GM19463 (cell line): ENCODE measurements at regions not wholly inside any gene's neighbourhood (a gene's known extent, or its start where the extent isn't known, plus 50 kb on each side); places are given as distances from the start of the nearest gene placed in this dataset.
"Not testable (repeated sequence)": the region's sequence is repeated elsewhere in the genome, so short reads cannot be mapped to it uniquely, and the experiment has no call there.

Source experiments
- ATAC-seq: cut with Tn5 transposase; IDR thresholded peaks from one replicate; pipeline ENCODE4 v1.9.1; 2021; ENCODE audit warnings: mild to moderate bottlenecking, moderate library complexity; ENCODE audit not compliant: unreplicated experiment

DNA sequence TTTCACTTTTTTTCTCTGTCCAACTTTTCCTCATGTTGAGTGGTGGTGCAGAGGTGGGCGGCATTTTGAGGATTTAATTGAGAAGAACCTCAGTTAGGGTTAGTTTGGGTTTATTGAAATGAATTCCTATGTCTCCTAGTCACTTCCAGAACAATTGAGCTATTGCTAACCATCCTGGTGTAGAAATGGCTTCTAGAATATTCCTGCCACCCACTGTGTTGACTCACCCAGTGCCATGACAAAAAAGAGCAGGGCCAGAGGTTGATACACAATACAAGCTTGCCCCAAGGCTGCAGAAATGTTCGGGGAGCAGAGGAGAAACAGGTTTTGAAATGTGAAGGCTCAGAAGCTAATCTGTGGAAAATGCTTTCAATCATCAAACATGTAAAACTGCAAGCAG, 167.1 kb upstream of the TRIB2 start:
- no peak for ATAC-seq

DNA sequence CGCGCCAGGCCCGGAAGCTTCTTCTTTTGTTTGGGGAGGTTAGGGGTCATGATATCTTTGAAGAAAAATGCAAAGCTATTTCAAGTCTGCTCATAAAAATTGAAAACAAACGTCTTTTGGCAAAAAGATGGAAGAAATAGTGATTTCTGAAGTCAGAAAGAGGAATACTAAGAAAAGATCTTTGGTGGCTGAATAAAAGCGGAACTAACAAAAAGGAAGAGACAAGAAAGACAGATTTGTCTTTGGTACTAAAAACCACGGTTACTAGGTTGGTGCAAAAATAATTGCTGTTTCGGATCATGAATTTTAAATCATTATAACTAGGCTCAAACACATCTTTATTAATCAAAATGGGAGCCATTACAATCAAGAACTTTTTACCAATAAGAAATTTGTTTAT, 164.6 kb upstream of the TRIB2 start:
- ATAC-seq, result no peak

DNA sequence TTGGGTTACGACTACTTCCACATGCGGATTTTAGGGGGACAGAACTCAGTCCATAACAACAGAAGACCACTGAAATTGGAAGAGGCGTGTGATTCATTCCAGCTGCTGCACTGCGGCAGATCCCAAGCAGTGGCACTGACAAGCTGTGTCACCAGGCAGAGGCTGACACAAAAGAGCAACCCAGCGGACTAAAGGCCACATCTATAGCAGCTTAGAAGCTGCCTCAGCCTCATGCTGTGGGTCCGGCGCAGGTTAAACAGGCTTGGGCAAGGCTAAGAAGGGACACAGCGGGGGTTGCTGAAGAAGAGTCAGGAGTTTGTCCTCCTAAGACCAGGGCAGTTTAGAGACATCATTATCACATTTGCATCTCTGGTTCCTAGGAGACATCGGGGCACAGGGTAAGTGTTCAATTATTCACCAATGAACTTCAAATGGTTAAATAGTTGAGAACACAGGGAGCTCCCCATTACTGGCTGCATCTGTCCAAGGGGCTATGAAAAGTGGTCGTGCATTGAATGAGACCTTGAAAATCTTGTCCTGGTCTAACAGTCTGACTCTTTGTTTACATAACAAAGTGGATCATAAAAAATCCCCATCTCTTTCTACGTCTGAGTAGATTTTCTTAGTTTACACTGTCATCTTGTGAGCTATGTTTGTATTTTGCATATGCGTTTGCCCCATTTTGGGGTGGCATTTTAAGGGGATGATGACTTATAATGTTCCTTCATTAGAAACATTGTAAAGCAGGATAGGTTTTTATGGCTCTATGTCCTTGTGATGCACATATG, 162.3 kb upstream of the TRIB2 start:
- no peak for ATAC-seq

DNA sequence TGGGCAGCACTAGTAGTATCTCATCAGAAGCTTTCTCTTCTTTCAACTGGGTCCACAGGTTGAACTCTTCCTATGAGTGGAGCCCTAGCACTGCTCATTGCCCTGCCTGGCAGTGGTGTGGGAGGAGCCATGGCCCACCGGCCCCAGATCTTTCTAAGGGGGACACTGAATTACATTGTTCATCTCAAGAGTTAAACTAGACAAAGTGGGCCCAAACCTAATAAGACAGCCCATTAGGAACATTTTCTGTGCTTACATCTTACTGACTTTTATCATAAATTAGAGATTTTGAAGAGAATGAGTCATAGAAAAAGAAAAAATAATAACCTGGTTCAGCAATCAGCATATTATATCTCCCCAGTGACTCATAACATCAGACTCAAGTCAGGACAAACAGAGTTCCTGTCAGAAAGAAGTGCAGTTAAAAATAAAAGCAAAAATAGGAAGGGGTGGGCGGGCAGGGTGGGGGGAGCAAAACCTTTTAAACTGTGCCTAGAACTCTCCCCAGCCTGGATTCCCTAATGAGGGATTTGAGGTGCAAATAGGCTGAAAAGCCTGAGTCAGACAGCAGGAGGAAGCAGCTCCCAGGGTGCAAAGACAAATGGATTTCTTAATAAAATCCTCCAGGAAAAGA, 161.6 kb upstream of the TRIB2 start:
- ATAC-seq, result no peak

DNA sequence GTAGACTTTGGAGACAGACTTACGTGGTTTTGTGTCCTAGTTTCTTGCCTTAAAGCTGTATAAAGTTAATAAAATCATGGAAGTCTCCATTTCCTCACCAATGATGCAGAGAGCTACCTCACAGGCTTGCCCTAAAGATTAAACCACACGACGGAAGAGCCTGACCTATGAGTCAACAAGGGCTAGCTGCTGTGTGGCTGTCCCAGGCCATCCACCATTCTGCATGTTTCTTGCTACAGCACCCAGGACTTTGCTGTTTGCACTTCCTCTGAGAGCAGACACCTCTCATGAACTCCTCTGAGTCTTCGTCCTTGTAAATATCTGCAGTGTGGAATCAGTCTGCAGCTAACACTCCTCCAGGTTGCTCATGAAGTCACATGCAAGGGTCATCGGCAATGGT, 160.0 kb upstream of the TRIB2 start:
- no peak for ATAC-seq

- ATAC-seq, result no peak
These were observed 159.0 kb upstream of the TRIB2 start for GRCh38 chr2:12557688-12558087.

DNA sequence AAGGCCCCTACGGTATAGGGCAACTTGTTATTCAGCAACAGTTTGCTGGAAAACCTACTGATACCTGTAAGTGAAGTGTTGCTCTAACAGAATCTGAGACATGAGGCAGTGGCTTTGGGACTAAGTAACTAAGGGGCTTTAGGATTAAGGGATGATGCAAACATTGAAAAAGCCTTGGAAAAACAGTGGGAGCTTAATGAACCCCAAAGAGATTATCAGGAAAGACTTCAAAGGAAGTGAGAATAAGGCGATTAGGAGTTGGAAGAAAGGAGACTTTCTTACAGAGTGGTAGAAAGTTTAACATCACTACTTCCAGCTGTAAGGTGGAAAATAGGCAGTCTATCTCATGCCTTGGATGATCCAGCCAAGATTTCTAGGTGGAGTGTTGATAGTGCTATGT, 158.2 kb upstream of the TRIB2 start:
- ATAC-seq, result no peak

DNA sequence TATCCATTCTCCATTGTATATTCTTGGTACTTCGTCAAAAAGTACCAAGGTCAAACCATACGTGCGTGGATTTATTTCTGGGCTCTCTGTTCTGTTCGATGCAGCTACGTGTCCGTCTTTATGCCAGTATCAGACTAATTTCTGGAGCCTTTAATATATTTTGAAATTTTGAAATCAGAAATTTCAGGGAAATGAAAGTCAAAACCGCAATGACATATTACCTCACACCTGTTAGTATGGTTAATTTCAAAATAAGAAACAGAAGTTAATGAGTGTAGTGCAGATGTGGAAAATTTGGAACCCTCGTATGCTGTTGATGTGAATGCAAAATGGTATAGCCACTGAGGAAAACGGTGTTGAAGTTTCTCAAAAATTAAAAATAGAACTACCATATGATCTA, 156.1 kb upstream of the TRIB2 start:
- ATAC-seq, result no peak

DNA sequence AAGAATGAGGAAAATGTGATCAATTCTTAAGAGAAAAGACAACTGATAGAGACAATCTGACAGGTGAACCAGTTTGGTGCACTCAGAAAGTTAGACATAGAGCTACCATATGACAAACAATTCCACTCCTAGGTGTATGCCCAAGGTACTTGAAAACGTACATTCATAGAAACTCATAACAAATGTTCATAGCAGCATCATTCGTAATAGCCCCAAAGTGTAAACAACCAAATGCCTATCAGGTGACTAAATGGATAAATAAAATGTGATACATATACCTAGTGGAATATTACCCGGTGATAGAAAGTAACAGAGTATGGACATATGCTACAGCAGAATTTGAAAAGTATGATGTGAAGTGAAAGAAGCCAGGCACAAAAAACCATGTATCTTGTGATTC, 149.3 kb upstream of the TRIB2 start:
- no peak for ATAC-seq

GRCh38 chr2:12569510-12569909, 147.2 kb upstream of the TRIB2 start:
- ATAC-seq, result not testable (repeated sequence)

- not testable (repeated sequence) for ATAC-seq
These were observed 146.8 kb upstream of the TRIB2 start for GRCh38 chr2:12569929-12570328.

DNA sequence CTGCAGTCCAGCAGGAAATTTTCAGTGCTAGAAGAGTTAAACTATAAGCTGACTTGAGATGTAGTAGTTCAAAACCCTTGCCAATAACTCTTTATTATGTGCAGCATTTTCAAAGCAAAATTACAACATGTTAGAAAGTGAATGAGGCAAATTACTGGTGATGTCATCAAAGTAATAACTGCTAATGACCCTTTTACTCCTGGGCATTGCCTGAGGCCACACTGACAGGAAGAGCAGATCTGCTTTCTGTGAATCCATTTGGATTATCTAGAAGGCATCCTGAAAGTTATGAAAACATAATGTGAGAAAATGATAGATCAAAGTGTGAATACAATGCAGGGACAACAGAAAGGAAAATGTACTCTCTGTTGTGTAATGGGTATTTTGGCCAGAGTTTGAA, 139.6 kb upstream of the TRIB2 start:
- ATAC-seq, result no peak

- no peak for ATAC-seq
These were observed 139.0 kb upstream of the TRIB2 start for GRCh38 chr2:12577567-12578253.

GRCh38 chr2:12579018-12579417, 137.7 kb upstream of the TRIB2 start:
- ATAC-seq, result no peak

DNA sequence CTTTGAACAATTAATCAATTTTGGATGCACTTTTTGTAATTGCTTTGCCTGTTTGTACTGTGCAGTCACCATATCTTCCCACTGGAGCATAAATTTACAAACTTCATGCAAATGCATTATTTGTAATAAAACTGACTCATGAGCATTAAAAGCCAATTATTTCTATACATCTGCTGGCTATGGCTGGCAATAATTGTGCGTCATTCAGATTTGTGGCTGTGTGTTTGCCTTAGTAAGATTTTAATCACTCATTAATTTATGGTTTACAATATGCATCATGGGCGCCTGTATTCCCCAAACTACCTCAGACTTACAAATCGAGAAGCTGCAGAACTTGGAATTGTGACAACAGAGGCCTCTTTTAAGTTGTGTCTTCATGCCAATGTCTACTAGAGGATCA, 132.4 kb upstream of the TRIB2 start:
- no peak for ATAC-seq

DNA sequence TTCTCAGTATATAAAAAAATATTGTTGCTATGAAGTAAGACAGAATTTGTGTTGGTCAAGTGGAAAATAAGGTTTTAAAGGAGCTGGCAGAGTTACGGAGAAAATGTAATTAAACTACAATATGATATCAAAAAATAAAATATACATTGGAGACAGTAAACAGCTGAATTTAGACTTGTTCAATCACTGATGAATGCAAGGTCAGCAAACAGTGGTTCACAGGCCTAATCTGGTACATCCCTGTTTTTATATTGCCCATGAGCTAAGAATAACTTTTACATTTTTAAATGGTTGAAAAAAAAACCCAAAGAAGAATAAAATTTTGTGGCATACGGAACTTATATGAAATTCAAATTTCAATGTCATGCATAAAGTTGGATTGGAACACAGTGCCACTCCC, 131.0 kb upstream of the TRIB2 start:
- ATAC-seq, result no peak

GRCh38 chr2:12587228-12587627, 129.5 kb upstream of the TRIB2 start:
- no peak for ATAC-seq

- ATAC-seq, result peak; percentile 83
These were observed 128.8 kb upstream of the TRIB2 start for GRCh38 chr2:12587729-12588522.

GRCh38 chr2:12588986-12589385, 127.8 kb upstream of the TRIB2 start:
- no peak for ATAC-seq

DNA sequence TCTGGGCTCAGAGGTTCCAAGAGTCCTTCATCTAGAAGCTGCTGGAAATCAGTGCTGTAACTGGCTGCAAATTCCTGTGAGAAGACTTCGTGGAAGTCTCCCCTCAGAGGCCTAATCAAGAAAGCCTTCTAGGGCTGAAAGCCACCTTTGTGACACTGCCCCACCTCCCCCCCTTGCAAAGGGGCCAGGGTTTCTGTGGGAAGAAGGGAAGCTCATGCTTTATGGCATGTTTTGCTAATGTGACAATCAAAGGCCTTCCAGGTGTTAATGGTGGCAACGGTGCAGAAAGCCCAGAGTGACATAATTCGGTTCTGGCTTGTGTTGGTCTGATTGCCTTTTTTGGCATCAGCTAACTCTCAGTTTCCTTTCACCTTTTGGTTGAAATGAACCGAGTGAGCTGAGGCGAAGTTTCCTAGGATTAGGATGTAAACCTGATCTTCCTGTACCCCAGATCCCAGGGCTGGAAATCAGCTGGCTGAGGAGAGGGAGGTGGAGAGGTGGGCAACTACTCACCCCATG, 126.9 kb upstream of the TRIB2 start:
- no peak for ATAC-seq

DNA sequence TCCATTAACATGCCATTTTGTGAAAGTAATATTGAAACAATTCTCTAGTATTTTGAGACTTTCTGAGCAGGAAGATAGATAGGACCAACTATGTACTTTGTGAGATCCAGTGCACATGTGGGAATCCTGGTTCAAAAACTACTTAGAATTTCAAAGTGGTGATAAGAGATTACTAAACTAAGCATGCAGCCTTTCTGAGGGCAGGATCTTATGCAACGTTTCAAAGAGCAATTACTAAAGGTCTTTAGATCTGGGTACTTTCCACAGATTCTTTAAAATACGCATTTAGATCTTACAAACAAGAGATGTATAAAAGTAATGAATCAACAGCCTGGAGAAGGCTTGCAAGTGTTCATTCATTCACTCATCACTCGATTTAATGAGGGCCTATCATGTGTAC, 124.4 kb upstream of the TRIB2 start:
- ATAC-seq, result no peak
